ENCODE measurements at regions not wholly inside any gene's neighbourhood (a gene's known extent, or its start where the extent isn't known, plus 50 kb on each side); places are given as distances from the start of the nearest gene placed in this dataset.

DNA sequence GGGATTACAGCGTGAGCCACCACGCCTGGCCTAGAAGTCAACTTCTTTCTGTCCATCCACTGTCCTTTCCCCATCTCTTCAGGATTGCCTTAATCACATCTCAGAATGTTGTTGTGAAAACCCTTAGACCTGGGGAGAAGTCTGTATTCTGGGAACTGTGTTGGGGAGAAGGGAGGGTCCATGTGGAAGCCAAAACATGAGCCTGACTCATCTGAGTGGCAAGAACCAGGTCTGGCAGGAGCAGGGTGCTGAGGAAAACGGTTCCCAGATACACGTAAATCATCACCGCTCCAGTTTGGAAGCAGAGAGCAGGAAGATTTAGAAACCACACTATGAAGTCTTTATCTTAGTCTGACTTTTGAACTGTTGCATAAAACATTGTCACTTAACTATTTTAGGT lies 245.6 kb upstream of the RGS6 start:
- no peaks in the 10 kb centered on the region for H3F3A ChIP-seq (ENCODE audit: low read depth)
- H3K27me3 ChIP-seq (ENCODE audit: insufficient read depth, low read length, poor library complexity, severe bottlenecking), result no peaks in the 10 kb centered on the region
- no peaks in the 10 kb centered on the region for H3K79me2 ChIP-seq (ENCODE audit: insufficient read depth, low read length)
- H3K9me3 ChIP-seq (ENCODE audit: insufficient read depth, low read depth, low read length), result no peaks in the 10 kb centered on the region
- H3K4me3 ChIP-seq (ENCODE audit: low read length, poor library complexity, severe bottlenecking), result no peak overlapping the region
- H3K9ac ChIP-seq (ENCODE audit: low read depth, low read length, poor library complexity, severe bottlenecking), result no peak overlapping the region
- TF ChIP-seq EZH2phosphoT487 (IDR thresholded peaks at IDR 0.05; ENCODE audit: borderline replicate concordance), result no peak
- TF ChIP-seq, protein P1, sequence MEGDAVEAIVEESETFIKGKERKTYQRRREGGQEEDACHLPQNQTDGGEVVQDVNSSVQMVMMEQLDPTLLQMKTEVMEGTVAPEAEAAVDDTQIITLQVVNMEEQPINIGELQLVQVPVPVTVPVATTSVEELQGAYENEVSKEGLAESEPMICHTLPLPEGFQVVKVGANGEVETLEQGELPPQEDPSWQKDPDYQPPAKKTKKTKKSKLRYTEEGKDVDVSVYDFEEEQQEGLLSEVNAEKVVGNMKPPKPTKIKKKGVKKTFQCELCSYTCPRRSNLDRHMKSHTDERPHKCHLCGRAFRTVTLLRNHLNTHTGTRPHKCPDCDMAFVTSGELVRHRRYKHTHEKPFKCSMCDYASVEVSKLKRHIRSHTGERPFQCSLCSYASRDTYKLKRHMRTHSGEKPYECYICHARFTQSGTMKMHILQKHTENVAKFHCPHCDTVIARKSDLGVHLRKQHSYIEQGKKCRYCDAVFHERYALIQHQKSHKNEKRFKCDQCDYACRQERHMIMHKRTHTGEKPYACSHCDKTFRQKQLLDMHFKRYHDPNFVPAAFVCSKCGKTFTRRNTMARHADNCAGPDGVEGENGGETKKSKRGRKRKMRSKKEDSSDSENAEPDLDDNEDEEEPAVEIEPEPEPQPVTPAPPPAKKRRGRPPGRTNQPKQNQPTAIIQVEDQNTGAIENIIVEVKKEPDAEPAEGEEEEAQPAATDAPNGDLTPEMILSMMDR (conservative IDR thresholded peaks at IDR 0.05; ENCODE audit: low read length), result no peak
- H2AFZ ChIP-seq (ENCODE audit: low read length), result no peak overlapping the region
- H4K20me1 ChIP-seq (ENCODE audit: insufficient read depth, low read length, poor library complexity, severe bottlenecking), result no peaks in the 10 kb centered on the region
- H3K4me2 ChIP-seq (ENCODE audit: low read depth, low read length, poor library complexity, severe bottlenecking), result no peak overlapping the region
- no peaks in the 10 kb centered on the region for H3K9me2 ChIP-seq (replicated peaks; ENCODE audit: low read depth, low read length)
- H3K4me1 ChIP-seq (ENCODE audit: insufficient read depth, low read length, poor library complexity, severe bottlenecking), result peaks cover 10% of the 10 kb centered on the region
- H3K36me3 ChIP-seq (ENCODE audit: insufficient read depth, low read length), result peaks cover 49% of the 10 kb centered on the region

DNA sequence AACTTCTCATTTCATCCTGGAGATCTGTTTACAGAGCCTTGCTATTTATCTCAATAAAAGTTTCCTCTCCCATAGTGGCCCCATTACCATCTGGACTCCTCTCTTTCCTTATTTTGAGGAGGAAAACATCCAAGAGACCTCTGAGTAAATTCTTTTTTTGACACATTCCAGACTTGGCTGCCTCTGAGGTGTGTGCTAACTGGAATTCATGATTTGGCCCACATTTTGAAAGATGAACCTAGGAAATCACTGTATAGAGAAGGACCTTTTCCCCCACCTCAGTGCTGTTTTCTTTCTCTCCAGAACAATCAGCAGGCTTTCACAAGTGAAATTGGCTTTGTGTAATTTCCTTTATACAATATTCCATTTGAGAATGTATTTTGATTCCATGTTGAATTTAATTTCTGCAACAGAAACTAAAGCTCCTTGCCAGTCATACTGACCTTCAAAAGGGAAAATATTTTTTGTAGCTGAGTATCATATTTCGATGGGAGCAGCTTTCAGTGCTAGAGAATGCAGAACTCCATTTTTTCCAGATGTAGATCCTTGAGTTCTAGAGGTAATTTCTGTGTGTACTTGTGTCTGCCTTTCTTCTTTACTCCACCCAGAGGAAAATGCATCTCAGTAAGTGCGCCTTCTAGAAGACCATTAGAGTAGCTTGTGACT lies 244.9 kb upstream of the RGS6 start:
- no peaks in the 10 kb centered on the region for H3K27me3 ChIP-seq (ENCODE audit: insufficient read depth, low read length, poor library complexity, severe bottlenecking)
- H3K4me2 ChIP-seq (ENCODE audit: low read depth, low read length, poor library complexity, severe bottlenecking), result no peak overlapping the region
- no peak overlapping the region for H3K4me3 ChIP-seq (ENCODE audit: low read length, poor library complexity, severe bottlenecking)
- no peaks in the 10 kb centered on the region for H3K9me3 ChIP-seq (ENCODE audit: insufficient read depth, low read depth, low read length)
- H2AFZ ChIP-seq (ENCODE audit: low read length), result no peak overlapping the region
- TF ChIP-seq, protein P1 (conservative IDR thresholded peaks at IDR 0.05; ENCODE audit: low read length), result no peak
- TF ChIP-seq EZH2phosphoT487 (IDR thresholded peaks at IDR 0.05; ENCODE audit: borderline replicate concordance), result no peak
- no peaks in the 10 kb centered on the region for H3K79me2 ChIP-seq (ENCODE audit: insufficient read depth, low read length)
- H4K20me1 ChIP-seq (ENCODE audit: insufficient read depth, low read length, poor library complexity, severe bottlenecking), result no peaks in the 10 kb centered on the region
- no peaks in the 10 kb centered on the region for H3K9me2 ChIP-seq (replicated peaks; ENCODE audit: low read depth, low read length)
- no peak overlapping the region for H3K9ac ChIP-seq (ENCODE audit: low read depth, low read length, poor library complexity, severe bottlenecking)
- peaks cover 4% of the 10 kb centered on the region for H3K4me1 ChIP-seq (ENCODE audit: insufficient read depth, low read length, poor library complexity, severe bottlenecking)
- H3K36me3 ChIP-seq (ENCODE audit: insufficient read depth, low read length), result peaks cover 49% of the 10 kb centered on the region
- H3F3A ChIP-seq (ENCODE audit: low read depth), result no peaks in the 10 kb centered on the region

DNA sequence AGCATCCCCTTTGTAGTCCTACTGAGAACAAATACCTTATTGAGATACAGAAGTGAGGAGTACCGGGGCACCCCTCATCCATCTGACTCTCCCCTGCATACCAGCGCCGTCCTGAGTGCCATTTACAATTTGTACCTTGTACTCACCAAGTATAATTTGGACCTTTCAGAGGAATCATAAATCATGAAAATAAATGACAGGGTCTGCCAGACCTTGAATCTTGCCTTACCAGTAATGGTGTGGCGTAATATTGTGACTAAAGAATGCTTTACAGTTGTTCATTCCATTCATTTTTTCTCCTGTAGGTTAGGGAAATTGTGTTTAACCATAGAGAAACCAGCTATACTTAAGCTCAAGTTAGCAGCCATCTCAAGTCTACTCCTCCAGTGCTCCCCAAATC lies 243.7 kb upstream of the RGS6 start:
- Histone ChIP-seq H3K9ac (ENCODE audit: low read depth, low read length, poor library complexity, severe bottlenecking) (no peak overlapping the region), H3K9me3 (ENCODE audit: insufficient read depth, low read depth, low read length) (no peaks in the 10 kb centered on the region), H3K4me2 (ENCODE audit: low read depth, low read length, poor library complexity, severe bottlenecking) (no peak overlapping the region), H3K9me2 (replicated peaks; ENCODE audit: low read depth, low read length) (no peaks in the 10 kb centered on the region), H3K27me3 (ENCODE audit: insufficient read depth, low read length, poor library complexity, severe bottlenecking) (no peaks in the 10 kb centered on the region), H3K4me1 (ENCODE audit: insufficient read depth, low read length, poor library complexity, severe bottlenecking) (peaks cover 11% of the 10 kb centered on the region), H4K20me1 (ENCODE audit: insufficient read depth, low read length, poor library complexity, severe bottlenecking) (no peaks in the 10 kb centered on the region), H3K79me2 (ENCODE audit: insufficient read depth, low read length) (no peaks in the 10 kb centered on the region), H2AFZ (ENCODE audit: low read length) (no peak overlapping the region), H3K36me3 (ENCODE audit: insufficient read depth, low read length) (peaks cover 49% of the 10 kb centered on the region), H3F3A (ENCODE audit: low read depth) (no peaks in the 10 kb centered on the region), H3K4me3 (ENCODE audit: low read length, poor library complexity, severe bottlenecking) (no peak overlapping the region)
- TF ChIP-seq, protein P1 (conservative IDR thresholded peaks at IDR 0.05; ENCODE audit: low read length), result no peak
- no peak for TF ChIP-seq EZH2phosphoT487 (IDR thresholded peaks at IDR 0.05; ENCODE audit: borderline replicate concordance)

Data from Loucy (cell line).